NCI-H146 treated with DMSO at 0.1 percent for 48 hours (cell line): ENCODE measurements at regions not wholly inside any gene's neighbourhood (a gene's known extent, or its start where the extent isn't known, plus 50 kb on each side); places are given as distances from the start of the nearest gene placed in this dataset.
A peak's percentile ranks its signal among the peaks of the same experiment; 100 is the strongest.

Source experiments
- DNase-seq: peaks from one replicate; lab custom pipeline; 2025; ENCODE audit not compliant: unreplicated experiment; lab: John Stamatoyannopoulos, UW

DNA sequence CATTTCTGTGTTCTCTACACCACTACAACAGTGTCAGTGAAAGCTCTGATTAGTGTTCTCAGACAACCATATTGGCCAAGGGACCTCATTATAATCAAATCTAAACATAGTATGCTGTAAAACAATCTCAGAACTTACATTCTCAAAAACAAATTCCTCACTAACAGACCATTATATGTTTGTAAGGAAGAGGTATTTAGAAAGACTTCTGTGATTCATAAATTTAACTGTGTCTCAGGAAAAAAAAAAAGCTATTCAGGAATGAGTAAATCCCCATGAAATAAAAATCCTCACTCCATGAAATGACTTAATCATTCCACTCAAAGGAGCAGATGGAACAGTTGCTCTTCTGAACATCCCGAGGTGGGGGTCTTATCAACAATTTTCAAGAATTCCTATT is 413.0 kb downstream of the CDH2 start:
- DNase-seq, result no peak

DNA sequence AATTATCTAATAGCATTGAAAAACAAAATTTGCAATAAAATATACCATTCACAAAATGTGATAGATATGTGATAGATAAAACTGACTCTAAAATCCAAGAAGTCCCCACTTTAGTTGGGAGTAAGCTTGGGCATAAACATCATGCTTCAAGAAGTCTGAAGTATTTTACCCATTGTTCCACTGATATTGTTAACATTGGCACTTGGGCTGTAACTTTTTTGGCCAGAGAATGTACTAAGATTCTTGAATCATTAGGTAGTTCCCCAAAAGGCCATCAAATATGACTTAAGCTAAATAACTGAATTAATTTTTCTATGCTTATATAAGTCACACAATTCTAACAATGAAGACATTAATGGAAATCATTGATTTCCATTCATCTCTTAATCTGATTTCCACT is 413.6 kb downstream of the CDH2 start:
- no peak for DNase-seq

DNA sequence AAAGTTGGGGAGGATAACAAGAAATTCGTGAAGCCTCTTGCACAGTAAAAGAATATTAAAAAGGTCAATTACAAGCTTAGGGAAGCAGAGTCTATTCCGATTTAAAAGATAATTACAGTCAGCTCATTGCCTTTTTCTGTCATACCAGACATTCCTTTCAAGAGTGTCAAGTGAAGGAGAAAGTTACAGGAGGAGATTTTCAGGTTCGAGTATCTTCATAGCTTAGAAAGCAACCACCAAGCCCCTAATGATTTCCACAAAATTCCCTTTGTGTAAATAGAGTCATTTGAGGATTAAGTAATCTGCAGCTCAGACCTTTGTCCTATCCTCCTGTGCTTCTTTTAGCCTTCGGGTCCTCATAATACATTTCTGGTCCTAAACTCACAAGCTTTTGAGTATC is 414.9 kb downstream of the CDH2 start:
- DNase-seq, result no peak

DNA sequence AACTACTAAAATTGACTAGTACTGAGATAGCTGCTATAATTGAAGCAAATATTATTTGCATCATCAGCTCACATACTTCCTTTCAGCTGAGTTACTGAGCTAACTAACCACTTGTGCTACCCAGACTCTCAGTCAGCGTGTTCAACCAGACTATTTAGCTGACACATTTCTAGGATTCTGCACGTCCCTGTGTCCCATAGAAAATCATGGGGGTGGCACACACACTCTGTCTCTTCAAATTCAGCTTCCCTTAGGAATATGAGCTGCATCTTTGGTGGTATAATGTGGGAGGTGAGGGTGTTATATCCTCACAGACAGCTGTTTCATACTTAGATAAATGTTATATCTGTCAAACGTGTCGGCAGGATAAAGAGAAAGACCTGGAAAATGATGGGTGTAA is 424.0 kb downstream of the CDH2 start:
- DNase-seq, result no peak

DNA sequence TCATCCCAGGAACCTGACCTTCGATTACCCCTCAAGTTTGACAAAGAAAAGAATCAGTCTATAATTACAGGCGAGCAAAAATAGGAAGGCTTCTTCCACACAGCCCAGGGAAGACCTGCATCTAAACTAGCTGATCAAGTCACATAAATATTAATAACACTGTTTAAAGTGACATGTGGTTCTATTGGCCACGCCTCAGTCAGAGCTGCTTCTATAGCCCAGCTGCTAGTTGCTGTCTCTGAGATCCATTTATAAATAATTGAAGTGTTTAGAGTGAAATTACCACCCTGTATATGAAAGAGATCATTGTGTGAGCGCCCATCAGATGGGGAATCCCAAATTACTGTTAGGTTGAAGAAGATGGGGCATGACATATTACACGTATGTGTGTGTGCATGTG is 426.0 kb downstream of the CDH2 start:
- no peak for DNase-seq

DNA sequence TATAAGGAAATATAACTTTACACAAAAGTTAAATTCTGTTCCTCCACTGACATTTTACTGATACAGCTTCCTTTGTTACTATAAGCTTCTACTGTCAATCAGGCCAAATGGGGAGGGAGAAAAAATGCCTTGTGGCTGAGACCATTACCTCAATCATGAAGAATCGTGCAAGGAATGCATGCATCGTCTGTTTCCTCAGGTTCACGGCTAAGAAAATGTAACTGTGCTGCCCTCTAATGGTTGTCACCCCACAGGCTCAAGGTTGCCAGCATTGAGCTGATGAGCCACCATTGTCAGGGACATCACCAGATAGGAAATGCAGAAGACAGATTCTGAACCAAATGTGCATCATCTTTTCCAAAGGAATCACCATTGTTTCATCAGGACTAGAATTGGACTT is 426.9 kb downstream of the CDH2 start:
- DNase-seq, result peak; percentile 56

DNA sequence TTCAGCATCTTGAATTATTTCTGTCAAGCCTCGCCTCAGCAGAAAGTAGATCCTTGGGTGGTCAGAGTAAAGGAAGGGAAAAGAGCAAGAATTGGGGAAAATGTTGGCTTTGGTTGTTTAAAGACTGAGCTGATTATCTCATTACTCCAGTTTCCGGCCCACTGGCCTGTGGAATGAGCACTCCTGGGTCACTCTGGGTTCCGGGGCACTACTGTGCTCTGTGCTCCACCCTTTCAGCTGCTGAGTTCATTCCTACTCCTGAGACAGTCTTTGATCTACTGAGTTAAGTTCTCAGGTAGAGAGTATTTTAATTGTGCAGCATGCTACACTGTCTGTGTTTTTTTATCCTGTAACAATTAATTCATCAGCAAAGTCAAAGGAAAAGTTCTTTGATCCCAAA is 427.7 kb downstream of the CDH2 start:
- DNase-seq, result no peak

DNA sequence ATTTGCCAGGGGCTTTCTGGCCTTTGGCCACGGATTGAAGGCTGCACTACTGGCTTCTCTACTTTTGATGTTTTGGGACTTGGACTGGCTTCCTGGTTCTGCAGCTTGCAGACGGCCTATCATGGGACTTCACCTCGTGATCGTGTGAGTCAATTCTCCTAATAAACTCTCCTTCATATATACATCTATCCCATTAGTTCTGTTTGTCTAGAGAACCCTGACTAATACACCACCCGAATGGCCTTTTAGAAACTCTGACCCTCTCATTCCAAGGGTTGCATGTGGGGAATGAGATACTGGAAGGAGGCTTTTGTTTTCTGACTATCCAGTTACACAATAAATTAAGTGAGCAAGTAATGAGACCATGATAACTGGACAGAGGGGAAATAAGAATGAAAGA is 430.7 kb downstream of the CDH2 start:
- no peak for DNase-seq

DNA sequence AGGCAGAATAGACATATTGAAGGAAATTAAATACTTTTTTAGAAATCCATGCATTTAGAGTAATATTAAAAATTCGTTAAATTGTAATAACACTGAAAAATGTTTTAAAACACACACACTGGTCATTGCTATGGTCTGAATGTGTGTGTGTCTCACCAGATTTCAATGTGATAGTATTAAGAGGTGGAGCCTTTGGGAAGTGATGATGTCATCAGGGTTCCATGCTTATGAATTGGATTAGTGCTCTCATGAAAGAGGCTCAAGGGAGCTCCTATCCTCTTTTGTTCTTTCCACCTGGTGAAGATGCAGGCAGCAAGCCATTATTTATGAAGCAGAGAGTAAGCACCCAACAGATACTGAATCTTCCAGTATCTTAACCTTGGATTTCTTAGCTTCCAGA is 441.8 kb downstream of the CDH2 start:
- DNase-seq, result no peak

DNA sequence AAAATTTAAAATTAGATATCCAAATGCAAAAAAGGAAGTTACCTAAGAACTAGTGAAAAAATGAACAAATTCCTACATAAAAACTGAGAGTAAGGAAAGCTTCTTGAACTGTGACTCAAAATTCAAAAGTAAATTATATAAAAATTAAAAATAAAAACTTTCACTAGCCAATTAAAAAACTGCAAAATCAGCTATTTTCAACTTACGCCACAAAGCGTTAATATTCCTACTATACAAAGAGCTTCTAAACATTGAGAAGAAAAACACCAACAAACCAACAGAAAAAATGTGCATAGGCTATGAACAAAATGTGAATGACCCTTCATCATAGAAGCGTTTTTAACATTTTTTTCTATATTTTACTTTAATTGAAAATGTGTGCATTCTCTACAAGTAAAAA is 445.7 kb downstream of the CDH2 start:
- DNase-seq, result no peak

DNA sequence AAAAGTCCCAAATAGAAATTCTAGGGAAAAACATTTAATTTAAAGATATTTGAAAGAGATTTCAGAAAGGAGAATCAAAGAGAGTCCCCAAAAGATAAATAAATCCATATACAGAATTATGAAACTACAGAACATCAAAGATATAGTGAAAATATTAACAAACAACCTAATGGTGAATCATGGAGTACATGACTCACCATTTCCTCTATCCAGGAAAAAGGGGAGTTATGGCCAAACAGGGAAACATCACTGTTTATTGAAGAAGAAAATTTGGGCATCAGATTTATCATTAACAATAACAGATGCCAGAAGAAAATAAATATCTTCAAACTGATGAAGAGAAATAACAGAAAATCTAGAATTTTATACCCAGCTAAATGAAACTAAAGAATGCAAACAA is 448.3 kb downstream of the CDH2 start:
- no peak for DNase-seq

DNA sequence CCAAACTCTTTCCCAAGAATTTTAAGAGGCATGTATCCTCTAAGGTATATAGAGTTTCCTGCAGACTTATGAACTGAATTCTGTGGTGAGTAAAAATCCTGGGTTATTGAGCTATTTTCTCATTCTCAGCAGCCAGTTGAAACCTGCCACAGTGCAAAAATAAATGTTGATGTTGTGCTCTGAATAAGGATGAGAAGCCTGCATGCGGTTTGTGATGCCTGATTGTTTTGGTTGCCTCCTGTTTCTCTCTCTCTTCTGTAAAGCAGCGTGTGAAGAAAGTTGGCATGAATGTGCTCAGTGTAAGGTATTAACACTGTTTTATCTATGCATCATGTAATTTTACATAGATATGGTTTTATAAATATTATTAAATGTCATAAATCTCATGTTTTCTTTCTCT is 452.6 kb downstream of the CDH2 start:
- no peak for DNase-seq

DNA sequence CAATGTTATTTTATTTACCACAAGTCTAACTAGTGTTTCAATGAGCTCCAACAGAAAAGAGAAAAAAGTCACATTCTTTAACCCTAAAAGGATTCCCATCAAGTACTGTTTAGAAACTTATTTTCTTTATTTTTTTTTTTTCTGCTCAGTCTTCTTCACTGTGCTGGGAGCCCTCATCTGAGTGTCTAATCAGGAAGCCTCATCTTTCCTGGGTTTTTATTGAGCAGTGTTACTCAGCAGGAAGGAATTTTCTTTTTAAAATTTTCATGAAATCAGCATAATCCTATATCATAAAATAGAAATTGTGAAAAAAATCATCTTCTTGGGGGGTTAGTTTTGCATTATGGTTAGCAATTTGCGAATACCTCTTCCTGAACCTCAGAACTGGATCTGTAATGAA is 453.8 kb downstream of the CDH2 start:
- DNase-seq, result no peak

DNA sequence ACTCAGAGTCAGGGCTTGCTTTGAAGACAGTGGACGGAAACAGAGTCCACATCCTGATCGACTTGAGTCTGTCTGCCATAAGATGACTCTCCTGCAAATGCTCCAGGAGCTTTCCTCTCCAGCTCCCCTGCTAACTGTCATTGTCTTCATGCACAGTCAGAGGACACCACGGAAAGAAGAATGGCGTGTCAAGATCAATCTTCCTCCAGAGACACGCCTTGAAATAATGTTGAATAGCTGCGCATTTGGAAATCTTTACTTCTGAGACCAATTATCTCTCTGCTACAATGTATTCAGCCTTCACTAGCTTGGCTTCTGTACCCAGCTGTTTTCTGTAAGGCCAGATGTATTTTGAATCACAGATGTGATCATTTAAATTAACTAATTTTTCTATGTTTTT is 457.2 kb downstream of the CDH2 start:
- no peak for DNase-seq

DNA sequence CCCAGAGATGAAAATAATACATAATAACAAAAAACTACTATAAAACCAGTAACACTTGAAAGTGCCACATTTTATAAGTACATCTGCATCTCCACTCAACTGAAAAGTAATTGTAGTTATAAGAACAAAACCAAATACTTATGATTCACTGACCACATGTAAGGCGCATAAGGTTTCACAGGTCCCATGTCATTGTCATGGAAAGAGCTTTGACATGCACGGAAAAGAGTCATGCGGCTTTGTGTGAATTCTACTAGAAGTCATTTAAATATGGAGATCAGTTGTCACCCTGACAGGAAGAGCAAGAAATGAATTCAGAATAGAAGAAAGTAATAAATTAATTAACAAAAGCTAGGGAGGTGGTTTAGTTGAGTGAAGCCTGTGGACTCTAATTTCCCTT is 459.1 kb downstream of the CDH2 start:
- no peak for DNase-seq

DNA sequence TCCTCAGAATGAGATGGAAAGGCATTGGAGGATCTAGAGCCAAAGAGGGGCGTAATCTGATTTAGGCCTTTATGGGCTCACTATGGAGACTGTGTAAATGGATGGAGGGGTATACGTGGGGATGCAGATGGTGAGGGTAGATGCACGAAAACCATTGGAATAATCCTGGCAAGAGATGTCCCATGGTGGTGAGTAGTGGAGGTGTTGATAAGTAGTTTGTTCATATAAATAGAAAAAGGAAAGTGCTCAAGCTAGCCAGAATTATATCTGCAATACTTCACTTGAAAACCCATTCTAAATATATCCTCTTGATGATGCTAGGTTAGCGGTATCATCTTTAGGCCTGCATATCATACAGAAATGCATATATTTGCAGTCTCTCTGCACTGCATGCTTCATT is 459.7 kb downstream of the CDH2 start:
- DNase-seq, result no peak

DNA sequence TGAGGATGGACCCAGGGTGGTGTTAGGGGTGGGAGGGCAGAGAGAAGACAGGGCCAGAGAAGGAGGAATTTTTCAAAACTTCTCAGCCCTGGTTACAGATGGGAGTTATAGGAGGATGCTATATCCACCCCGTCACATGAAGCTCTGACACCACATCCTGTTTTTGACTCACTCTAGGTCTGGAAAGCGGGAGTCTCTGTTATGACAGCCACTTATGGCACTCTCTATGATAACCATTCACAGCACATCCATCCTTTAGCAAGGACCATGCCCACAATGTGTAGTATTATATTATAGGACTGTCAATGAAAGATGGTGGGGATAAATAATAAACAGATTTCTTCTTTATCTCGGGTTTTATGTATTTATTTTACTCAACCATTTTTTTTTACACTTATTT is 461.2 kb downstream of the CDH2 start:
- no peak for DNase-seq

DNA sequence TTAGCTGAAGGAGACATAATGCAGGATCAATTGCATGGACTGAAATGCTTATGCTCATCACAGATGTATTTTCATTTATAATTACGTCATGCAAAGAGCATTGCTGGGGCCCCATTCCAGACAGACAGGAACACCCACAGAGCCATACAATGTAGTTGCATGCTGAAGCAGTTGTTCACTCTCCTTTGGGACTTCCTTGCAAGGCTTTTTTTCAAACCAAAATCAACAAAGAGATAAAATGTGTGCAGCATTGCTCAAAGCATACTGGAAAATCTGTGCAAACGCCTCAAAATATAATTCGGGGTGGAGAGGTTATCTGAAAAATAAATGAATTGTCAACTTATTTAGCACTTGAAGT is 463.2 kb downstream of the CDH2 start:
- DNase-seq, result no peak

DNA sequence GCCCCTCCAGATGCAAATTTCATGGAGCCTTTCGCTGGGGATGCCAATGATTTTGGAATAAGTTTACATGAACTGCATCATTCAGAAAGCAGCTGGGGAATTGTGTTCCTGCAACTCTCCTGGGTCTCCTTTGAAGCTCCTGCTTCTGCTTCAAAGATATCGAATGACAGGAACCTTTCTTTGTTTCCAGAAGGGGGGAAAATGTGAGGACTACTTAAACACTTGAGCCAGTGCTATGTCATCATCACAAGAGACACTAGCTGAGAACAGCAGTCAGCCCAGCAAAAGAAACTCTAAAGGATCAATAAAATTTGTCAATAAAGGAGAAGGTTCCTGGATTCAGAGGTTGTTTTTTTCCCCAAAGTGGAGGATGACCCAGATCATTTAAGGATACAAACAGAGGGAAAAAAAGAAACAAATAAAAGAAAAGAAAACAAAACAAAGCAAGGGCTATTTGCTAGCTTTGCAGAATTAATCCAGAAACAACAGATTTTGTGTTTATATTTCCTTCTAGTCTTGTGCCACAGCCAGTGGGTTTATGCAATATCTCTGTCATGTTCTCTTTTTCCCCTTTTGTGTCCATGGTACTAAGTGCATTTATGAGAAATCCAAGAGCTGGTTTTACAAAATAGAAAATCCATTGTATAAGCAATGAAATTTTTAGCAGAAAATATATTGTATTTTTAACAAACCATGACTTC is 463.7 kb downstream of the CDH2 start:
- DNase-seq, result peak; percentile 31

DNA sequence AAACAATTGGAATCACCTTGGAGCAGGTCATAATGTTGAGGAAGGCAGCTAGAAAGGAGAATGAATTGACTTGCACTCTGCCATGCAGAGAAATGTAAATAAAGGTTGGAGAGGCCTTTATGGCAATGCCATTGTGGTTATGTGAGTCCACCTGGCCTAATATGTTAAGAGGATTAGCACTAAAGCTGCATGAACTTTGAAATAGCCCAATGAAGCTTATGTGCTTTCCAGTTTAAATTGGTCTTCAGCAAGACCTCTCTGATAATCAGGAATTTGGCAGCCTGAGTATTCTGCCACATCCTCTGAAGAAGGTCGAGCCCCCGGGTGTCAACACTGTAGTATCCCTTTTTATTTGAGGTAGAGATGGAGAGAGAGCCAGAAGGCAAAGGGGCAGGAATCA is 464.9 kb downstream of the CDH2 start:
- DNase-seq, result peak; percentile 93

DNA sequence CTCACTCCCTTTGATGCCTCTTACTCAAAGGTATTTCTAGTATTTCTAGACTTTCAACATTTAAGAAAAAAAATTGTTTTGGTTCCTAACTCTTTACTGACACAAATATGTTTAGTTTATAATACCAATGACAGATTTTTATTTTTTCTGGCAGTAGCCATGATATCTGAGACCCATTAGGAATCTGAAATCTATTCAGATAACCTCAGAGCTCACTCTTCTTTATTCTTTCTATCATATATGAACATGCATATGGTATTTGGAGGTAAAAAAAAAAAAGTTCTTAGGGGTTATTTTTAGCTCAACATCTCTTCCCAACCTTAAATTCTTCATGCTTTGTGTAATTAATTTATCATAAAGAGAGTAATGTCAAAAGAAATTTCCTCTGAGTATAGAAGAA is 465.5 kb downstream of the CDH2 start:
- DNase-seq, result no peak

DNA sequence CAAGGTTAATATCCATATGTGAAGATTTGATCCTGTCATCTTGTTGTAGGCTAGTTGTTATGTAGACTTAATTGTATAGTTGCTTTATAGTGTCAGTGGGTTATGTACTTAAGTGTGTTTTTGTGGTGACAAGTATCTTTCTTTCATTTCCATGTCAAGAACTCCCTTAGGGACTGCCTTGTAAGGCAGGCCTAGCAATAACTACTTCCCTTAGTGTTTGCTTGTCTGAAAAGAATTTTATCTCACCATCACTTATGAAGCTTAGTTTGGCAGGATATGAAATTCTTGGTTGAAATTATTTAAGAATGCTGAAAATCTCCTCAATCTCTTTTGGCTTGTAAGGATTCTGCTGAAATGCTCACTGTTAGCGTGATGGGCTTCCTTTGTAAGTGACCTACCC is 467.6 kb downstream of the CDH2 start:
- DNase-seq, result no peak

DNA sequence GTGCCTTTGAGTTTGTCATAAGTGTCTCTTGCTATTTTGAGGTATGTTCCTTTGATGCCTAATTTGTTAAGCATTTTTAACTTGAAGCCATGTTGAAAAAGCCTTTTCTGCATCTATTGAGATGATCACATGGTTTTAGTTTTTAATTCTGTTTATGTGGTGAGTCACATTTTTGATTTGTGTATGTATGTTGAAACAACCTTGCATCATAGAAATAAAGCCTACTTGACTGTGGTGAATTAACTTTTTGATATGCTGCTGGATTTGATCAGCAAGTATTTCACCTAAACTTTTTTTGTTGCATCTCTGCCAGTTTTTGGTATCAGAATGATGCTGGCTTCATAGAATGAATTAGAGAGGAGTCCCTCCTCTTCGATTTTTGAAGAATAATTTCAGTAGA is 469.7 kb downstream of the CDH2 start:
- DNase-seq, result no peak
